ENCODE measurements at regions not wholly inside any gene's neighbourhood (a gene's known extent, or its start where the extent isn't known, plus 50 kb on each side); places are given as distances from the start of the nearest gene placed in this dataset.

DNA sequence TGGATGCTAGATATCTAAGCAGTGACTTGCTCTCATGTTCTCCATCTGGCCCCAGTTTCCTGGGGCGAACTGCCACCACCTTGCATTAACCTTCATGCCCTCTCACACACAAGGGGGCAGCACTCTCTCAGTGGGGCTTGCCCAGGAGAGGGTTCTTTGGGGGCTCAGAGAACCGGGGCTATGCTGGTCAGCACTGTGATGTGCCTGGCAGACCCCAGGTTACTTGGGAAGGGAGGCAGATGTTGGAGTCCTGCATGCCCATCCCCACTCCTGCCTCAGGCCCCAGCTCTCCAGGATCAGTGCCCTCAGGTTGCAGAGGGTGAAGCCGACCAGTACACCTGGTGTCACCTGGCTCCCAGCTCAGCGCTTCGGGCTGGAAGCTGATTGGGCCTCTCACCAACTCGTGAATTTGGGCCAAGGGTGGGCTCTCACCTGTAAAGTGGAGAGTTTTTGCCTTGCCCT is 396.2 kb upstream of the HS6ST1 start:
- TF ChIP-seq POLR2A (IDR thresholded peaks at IDR 0.05) (no peak), CTCF (IDR thresholded peaks at IDR 0.05) (no peak)

All from prostate gland (tissue), 2 donors.